ENCODE measurements at regions not wholly inside any gene's neighbourhood (a gene's known extent, or its start where the extent isn't known, plus 50 kb on each side); places are given as distances from the start of the nearest gene placed in this dataset.

GRCh38 chr13:48761256-48761655 lies 107.5 kb downstream of the CYSLTR2 start:
- no peak for DNase-seq

- peak in 4 of 5 experiments; percentile 62 to 83 (median 66) for DNase-seq
Observed at GRCh38 chr13:48769107-48769704, 115.5 kb downstream of the CYSLTR2 start.

- peak in 1 of 5 experiments; percentile 17 for DNase-seq
Observed at GRCh38 chr13:48770372-48770771, 116.6 kb downstream of the CYSLTR2 start.

- peak in 1 of 5 experiments; percentile 35 for DNase-seq
Observed at GRCh38 chr13:48772908-48773307, 119.2 kb downstream of the CYSLTR2 start.

- DNase-seq = no peak
Observed at GRCh38 chr13:48773531-48774275, 120.0 kb downstream of the CYSLTR2 start.

- DNase-seq = peak in 1 of 5 experiments; percentile 8
Observed at GRCh38 chr13:48775285-48775684, 121.6 kb downstream of the CYSLTR2 start.

- DNase-seq = no peak
Observed at GRCh38 chr13:48775804-48776203, 122.1 kb downstream of the CYSLTR2 start.

- no peak for DNase-seq
Observed at GRCh38 chr13:48776401-48776800, 122.7 kb downstream of the CYSLTR2 start.

GRCh38 chr13:48778610-48779009 lies 124.9 kb downstream of the CYSLTR2 start:
- DNase-seq = no peak

- DNase-seq = no peak
Observed at GRCh38 chr13:48780713-48781341, 127.1 kb downstream of the CYSLTR2 start.

- no peak for DNase-seq
Observed at GRCh38 chr13:48782429-48782840, 128.7 kb downstream of the CYSLTR2 start.

- DNase-seq = no peak
Observed at GRCh38 chr13:48783181-48783630, 129.5 kb downstream of the CYSLTR2 start.

- no peak for DNase-seq
Observed at GRCh38 chr13:48783695-48784230, 130.0 kb downstream of the CYSLTR2 start.

- no peak for DNase-seq
Observed at GRCh38 chr13:48784916-48785548, 131.3 kb downstream of the CYSLTR2 start.

- no peak for DNase-seq
Observed at GRCh38 chr13:48790199-48790598, 136.5 kb downstream of the CYSLTR2 start.

GRCh38 chr13:48790966-48791365 lies 137.2 kb downstream of the CYSLTR2 start:
- DNase-seq = no peak

- DNase-seq = no peak
Observed at GRCh38 chr13:48797127-48797526, 143.4 kb downstream of the CYSLTR2 start.

- no peak for DNase-seq
Observed at GRCh38 chr13:48797761-48798160, 144.0 kb downstream of the CYSLTR2 start.

GRCh38 chr13:48798180-48798579 lies 144.5 kb downstream of the CYSLTR2 start:
- no peak for DNase-seq

- no peak for DNase-seq
Observed at GRCh38 chr13:48801255-48801654, 147.5 kb downstream of the CYSLTR2 start.

- peak in 1 of 5 experiments; percentile 88 for DNase-seq
Observed at GRCh38 chr13:48804821-48805601, 151.3 kb downstream of the CYSLTR2 start.

GRCh38 chr13:48806522-48806921 lies 152.8 kb downstream of the CYSLTR2 start:
- no peak for DNase-seq
